GM19328 (cell line): ENCODE measurements at regions not wholly inside any gene's neighbourhood (a gene's known extent, or its start where the extent isn't known, plus 50 kb on each side); places are given as distances from the start of the nearest gene placed in this dataset.

Experiments
- ATAC-seq: cut with Tn5 transposase; IDR thresholded peaks from one replicate; pipeline ENCODE4 v1.9.1; 2021; ENCODE audit warnings: mild to moderate bottlenecking, moderate library complexity; ENCODE audit not compliant: unreplicated experiment

GRCh38 chr13:68199271-68199670 is 969.1 kb upstream of the PCDH9 start:
- no peak for ATAC-seq

- no peak for ATAC-seq
These were observed 960.7 kb upstream of the PCDH9 start for GRCh38 chr13:68190818-68191217.

GRCh38 chr13:68185444-68186141 is 955.5 kb upstream of the PCDH9 start:
- no peak for ATAC-seq

- no peak for ATAC-seq
These were observed 946.3 kb upstream of the PCDH9 start for GRCh38 chr13:68176475-68176874.

GRCh38 chr13:68174893-68175292 is 944.8 kb upstream of the PCDH9 start:
- ATAC-seq, result no peak

- no peak for ATAC-seq
These were observed 943.0 kb upstream of the PCDH9 start for GRCh38 chr13:68173111-68173510.

GRCh38 chr13:68170961-68171360 is 940.8 kb upstream of the PCDH9 start:
- ATAC-seq, result no peak

- ATAC-seq, result no peak
These were observed 938.3 kb upstream of the PCDH9 start for GRCh38 chr13:68168448-68168847.

- ATAC-seq, result no peak
These were observed 930.3 kb upstream of the PCDH9 start for GRCh38 chr13:68160466-68160865.

GRCh38 chr13:68152414-68152813 is 922.3 kb upstream of the PCDH9 start:
- no peak for ATAC-seq

- no peak for ATAC-seq
These were observed 915.7 kb upstream of the PCDH9 start for GRCh38 chr13:68145852-68146251.

GRCh38 chr13:68128297-68128915 is 898.3 kb upstream of the PCDH9 start:
- no peak for ATAC-seq

- ATAC-seq, result no peak
These were observed 894.9 kb upstream of the PCDH9 start for GRCh38 chr13:68125087-68125480.

- ATAC-seq, result no peak
These were observed 894.4 kb upstream of the PCDH9 start for GRCh38 chr13:68124437-68125086.

- no peak for ATAC-seq
These were observed 880.1 kb upstream of the PCDH9 start for GRCh38 chr13:68110178-68110768.

GRCh38 chr13:68107667-68108066 is 877.5 kb upstream of the PCDH9 start:
- no peak for ATAC-seq

GRCh38 chr13:68099631-68100030 is 869.5 kb upstream of the PCDH9 start:
- no peak for ATAC-seq

GRCh38 chr13:68081061-68081460 is 850.9 kb upstream of the PCDH9 start:
- no peak for ATAC-seq

- ATAC-seq, result no peak
These were observed 848.7 kb upstream of the PCDH9 start for GRCh38 chr13:68078874-68079273.

- ATAC-seq, result no peak
These were observed 848.3 kb upstream of the PCDH9 start for GRCh38 chr13:68078469-68078868.

GRCh38 chr13:68076046-68076445 is 845.9 kb upstream of the PCDH9 start:
- ATAC-seq, result no peak
